HepG2 (cell line): ENCODE measurements at regions not wholly inside any gene's neighbourhood (a gene's known extent, or its start where the extent isn't known, plus 50 kb on each side); places are given as distances from the start of the nearest gene placed in this dataset.

ENCODE experiments used
- AKNA ChIP-seq: sonication (generic); formaldehyde crosslinking; IDR thresholded peaks from 2 replicates; pipeline ENCODE4 v1.4.0; 2020; ENCODE audit warnings: missing genetic modification reagents, borderline replicate concordance
- BRD4 ChIP-seq: sonication (generic); formaldehyde crosslinking; IDR thresholded peaks from 2 replicates; pipeline ENCODE4 v1.4.0; 2020; ENCODE audit warnings: missing genetic modification reagents
- BRF2 ChIP-seq: sonication (generic); formaldehyde crosslinking; IDR thresholded peaks from 2 replicates; pipeline ENCODE4 v1.8.1; 2022; ENCODE audit warnings: mild to moderate bottlenecking, missing genetic modification reagents
- GATAD1 ChIP-seq: IDR thresholded peaks from 2 replicates; pipeline ENCODE4 v1.6.1; 2016; ENCODE audit warnings: missing genetic modification reagents, missing compliant biosample characterization
- KLF9 ChIP-seq: IDR thresholded peaks from 2 replicates; pipeline ENCODE4 v1.6.1; 2016; ENCODE audit warnings: low read depth
- MAZ ChIP-seq, 2 experiments: sonication (generic) in 1 of 2; formaldehyde crosslinking in 1 of 2; IDR thresholded peaks; 2 replicates each; pipeline versions ENCODE4 v1.5.0 to v1.6.1; 2012 to 2020; ENCODE audit warnings: low read depth in 2 of 2, mild to moderate bottlenecking in 2 of 2, borderline replicate concordance in 1 of 2, improper control_type of control experiment in 1 of 2, low read length in 1 of 2, missing genetic modification reagents in 1 of 2, moderate library complexity in 1 of 2
- MIER3 ChIP-seq: IDR thresholded peaks from 2 replicates; pipeline ENCODE4 v1.6.1; 2016; ENCODE audit warnings: missing compliant biosample characterization, borderline replicate concordance
- MTF2 ChIP-seq: sonication (generic); formaldehyde crosslinking; IDR thresholded peaks from 2 replicates; pipeline ENCODE4 v1.5.0; 2020; ENCODE audit warnings: missing genetic modification reagents, borderline replicate concordance
- SKIL ChIP-seq: sonication (generic); formaldehyde crosslinking; IDR thresholded peaks from 2 replicates; pipeline ENCODE4 v1.8.0; 2022; ENCODE audit warnings: missing genetic modification reagents, mild to moderate bottlenecking, moderate library complexity, borderline replicate concordance
- SNAPC4 ChIP-seq: sonication (generic); formaldehyde crosslinking; IDR thresholded peaks from 2 replicates; pipeline ENCODE4 v1.4.0; 2020; ENCODE audit warnings: mild to moderate bottlenecking, missing genetic modification reagents
- SOX6 ChIP-seq, 2 experiments: fragments of 450-650 bp in 1 of 2; sonication (generic) in 1 of 2; formaldehyde crosslinking in 1 of 2; IDR thresholded peaks; 2 replicates each; pipeline versions ENCODE4 v1.4.0 to v1.6.1; 2017 to 2020; ENCODE audit warnings: antibody characterized with exemption in 1 of 2, mild to moderate bottlenecking in 1 of 2, missing genetic modification reagents in 1 of 2
- TSC22D2 ChIP-seq: sonication (generic); formaldehyde crosslinking; IDR thresholded peaks from 2 replicates; pipeline ENCODE4 v1.5.1; 2020; ENCODE audit warnings: missing genetic modification reagents, mild to moderate bottlenecking, borderline replicate concordance

GRCh38 chr6:63521475-63522210, 50.6 kb upstream of the LOC128125822 start (continued):
- TF ChIP-seq SOX6 (IDR thresholded peaks at IDR 0.05) (no peak), SOX6 (CRISPR knock-in tag; IDR thresholded peaks at IDR 0.05) (no peak), BRF2 (CRISPR knock-in tag) (no peak), SKIL (CRISPR knock-in tag) (no peak), BRD4 (CRISPR knock-in tag) (no peak), TSC22D2 (no peak), SNAPC4 (no peak), GATAD1 (no peak), KLF9 (no peak), AKNA (CRISPR knock-in tag) (no peak), MTF2 (CRISPR knock-in tag) (no peak), MIER3 (0 out of 2 replicates have a peak, but pooled peaks have one; percentile 12), MAZ (IDR thresholded peaks at IDR 0.05; ENCODE audit: borderline replicate concordance, low read depth, low read length) (0 out of 2 replicates have a peak, but pooled peaks have one; percentile 14), MAZ (CRISPR knock-in tag; IDR thresholded peaks at IDR 0.05; ENCODE audit: low read depth) (no peak)
